ENCODE measurements at regions not wholly inside any gene's neighbourhood (a gene's known extent, or its start where the extent isn't known, plus 50 kb on each side); places are given as distances from the start of the nearest gene placed in this dataset.
"Not testable (repeated sequence)": the region's sequence is repeated elsewhere in the genome, so short reads cannot be mapped to it uniquely, and the experiment has no call there.

- no peak for DNase-seq (ENCODE audit: low read depth in 2 of 2)
Measured at GRCh38 chr13:103961129-103961528, 894.9 kb upstream of the SLC10A2 start.

- no peak for DNase-seq (ENCODE audit: low read depth in 2 of 2)
Measured at GRCh38 chr13:103960001-103960400, 893.8 kb upstream of the SLC10A2 start.

- DNase-seq (ENCODE audit: low read depth in 2 of 2) = no peak
Measured at GRCh38 chr13:103958691-103959090, 892.5 kb upstream of the SLC10A2 start.

GRCh38 chr13:103957939-103958338, 891.7 kb upstream of the SLC10A2 start:
- no peak for DNase-seq (ENCODE audit: low read depth in 2 of 2)

- no peak for DNase-seq (ENCODE audit: low read depth in 2 of 2)
Measured at GRCh38 chr13:103953859-103954258, 887.6 kb upstream of the SLC10A2 start.

GRCh38 chr13:103952183-103952582, 886.0 kb upstream of the SLC10A2 start:
- no peak for DNase-seq (ENCODE audit: low read depth in 2 of 2)

- peak; percentile 5 to 17 for DNase-seq (ENCODE audit: low read depth in 2 of 2)
Measured at GRCh38 chr13:103948426-103948825, 882.2 kb upstream of the SLC10A2 start.

GRCh38 chr13:103945836-103946235, 879.6 kb upstream of the SLC10A2 start:
- no peak for DNase-seq (ENCODE audit: low read depth in 2 of 2)

- no peak for DNase-seq (ENCODE audit: low read depth in 2 of 2)
Measured at GRCh38 chr13:103941506-103942140, 875.4 kb upstream of the SLC10A2 start.

- no peak for DNase-seq (ENCODE audit: low read depth in 2 of 2)
Measured at GRCh38 chr13:103935117-103935516, 868.9 kb upstream of the SLC10A2 start.

- DNase-seq (ENCODE audit: low read depth in 2 of 2) = no peak
Measured at GRCh38 chr13:103931885-103932284, 865.7 kb upstream of the SLC10A2 start.

- no peak for DNase-seq (ENCODE audit: low read depth in 2 of 2)
Measured at GRCh38 chr13:103931331-103931845, 865.2 kb upstream of the SLC10A2 start.

- DNase-seq (ENCODE audit: low read depth in 2 of 2) = no peak
Measured at GRCh38 chr13:103926118-103926517, 859.9 kb upstream of the SLC10A2 start.

- no peak for DNase-seq (ENCODE audit: low read depth in 2 of 2)
Measured at GRCh38 chr13:103908911-103909310, 842.7 kb upstream of the SLC10A2 start.

- DNase-seq (ENCODE audit: low read depth in 2 of 2) = no peak
Measured at GRCh38 chr13:103908274-103908673, 842.1 kb upstream of the SLC10A2 start.

GRCh38 chr13:103903790-103904189, 837.6 kb upstream of the SLC10A2 start:
- no peak for DNase-seq (ENCODE audit: low read depth in 2 of 2)

GRCh38 chr13:103898481-103898880, 832.3 kb upstream of the SLC10A2 start:
- DNase-seq (ENCODE audit: low read depth in 2 of 2) = no peak

- DNase-seq (ENCODE audit: low read depth in 2 of 2) = no peak
Measured at GRCh38 chr13:103895835-103896531, 829.8 kb upstream of the SLC10A2 start.

- DNase-seq (ENCODE audit: low read depth in 2 of 2) = no peak
Measured at GRCh38 chr13:103894626-103895025, 828.4 kb upstream of the SLC10A2 start.

GRCh38 chr13:103884101-103884723, 818.0 kb upstream of the SLC10A2 start:
- no peak for DNase-seq (ENCODE audit: low read depth in 2 of 2)

GRCh38 chr13:103883698-103884097, 817.5 kb upstream of the SLC10A2 start:
- DNase-seq (ENCODE audit: low read depth in 2 of 2) = peak; percentile 6 to 50

- peak; percentile 90 to 91 for DNase-seq (ENCODE audit: low read depth in 2 of 2)
Measured at GRCh38 chr13:103883164-103883563, 816.9 kb upstream of the SLC10A2 start.

- DNase-seq (ENCODE audit: low read depth in 2 of 2) = not testable (repeated sequence)
Measured at GRCh38 chr13:103880146-103880545, 813.9 kb upstream of the SLC10A2 start.
